Activated naive CD8-positive, alpha-beta T cell treated with anti-CD3 and anti-CD28 coated beads for 36 hours (primary cell): ENCODE measurements at regions not wholly inside any gene's neighbourhood (a gene's known extent, or its start where the extent isn't known, plus 50 kb on each side); places are given as distances from the start of the nearest gene placed in this dataset.

Experiments
- DNase-seq: peaks from one replicate; pipeline ENCODE4 v3.0.0; 2021
- H3K27ac Mint-ChIP-seq: one replicate; pipeline ENCODE4 v1.8.0; 2022; ENCODE audit warnings: mild to moderate bottlenecking, moderate library complexity, mixed read lengths
- H3K27me3 Mint-ChIP-seq: one replicate; pipeline ENCODE4 v1.8.0; 2022; ENCODE audit warnings: mild to moderate bottlenecking, mixed read lengths
- H3K36me3 Mint-ChIP-seq: one replicate; pipeline ENCODE4 v1.8.0; 2021; ENCODE audit warnings: mild to moderate bottlenecking, mixed read lengths
- H3K4me1 Mint-ChIP-seq: one replicate; pipeline ENCODE4 v1.8.0; 2021; ENCODE audit warnings: mixed read lengths
- H3K4me3 Mint-ChIP-seq: one replicate; pipeline ENCODE4 v1.8.0; 2022; ENCODE audit warnings: mild to moderate bottlenecking, moderate library complexity, mixed read lengths
- H3K9me3 Mint-ChIP-seq: one replicate; pipeline ENCODE4 v1.8.0; 2022; ENCODE audit warnings: mixed read lengths

GRCh38 chr9:134585746-134586706 lies 55.6 kb upstream of the COL5A1 start:
- H3K4me3 Mint-ChIP-seq: no peak overlapping the region
- DNase-seq: no peak
- no peaks in the 10 kb centered on the region for H3K4me1 Mint-ChIP-seq
- no peak overlapping the region for H3K27ac Mint-ChIP-seq
- no peaks in the 10 kb centered on the region for H3K36me3 Mint-ChIP-seq
- H3K27me3 Mint-ChIP-seq: peaks cover 10% of the 10 kb centered on the region
- peaks cover under 1% of the 10 kb centered on the region for H3K9me3 Mint-ChIP-seq

- Mint-ChIP-seq H3K27ac (no peak overlapping the region), H3K27me3 (peaks cover 10% of the 10 kb centered on the region), H3K9me3 (no peaks in the 10 kb centered on the region), H3K36me3 (no peaks in the 10 kb centered on the region), H3K4me1 (no peaks in the 10 kb centered on the region), H3K4me3 (no peak overlapping the region)
- DNase-seq: no peak
Observed at GRCh38 chr9:134589748-134590147, 51.9 kb upstream of the COL5A1 start.

DNA sequence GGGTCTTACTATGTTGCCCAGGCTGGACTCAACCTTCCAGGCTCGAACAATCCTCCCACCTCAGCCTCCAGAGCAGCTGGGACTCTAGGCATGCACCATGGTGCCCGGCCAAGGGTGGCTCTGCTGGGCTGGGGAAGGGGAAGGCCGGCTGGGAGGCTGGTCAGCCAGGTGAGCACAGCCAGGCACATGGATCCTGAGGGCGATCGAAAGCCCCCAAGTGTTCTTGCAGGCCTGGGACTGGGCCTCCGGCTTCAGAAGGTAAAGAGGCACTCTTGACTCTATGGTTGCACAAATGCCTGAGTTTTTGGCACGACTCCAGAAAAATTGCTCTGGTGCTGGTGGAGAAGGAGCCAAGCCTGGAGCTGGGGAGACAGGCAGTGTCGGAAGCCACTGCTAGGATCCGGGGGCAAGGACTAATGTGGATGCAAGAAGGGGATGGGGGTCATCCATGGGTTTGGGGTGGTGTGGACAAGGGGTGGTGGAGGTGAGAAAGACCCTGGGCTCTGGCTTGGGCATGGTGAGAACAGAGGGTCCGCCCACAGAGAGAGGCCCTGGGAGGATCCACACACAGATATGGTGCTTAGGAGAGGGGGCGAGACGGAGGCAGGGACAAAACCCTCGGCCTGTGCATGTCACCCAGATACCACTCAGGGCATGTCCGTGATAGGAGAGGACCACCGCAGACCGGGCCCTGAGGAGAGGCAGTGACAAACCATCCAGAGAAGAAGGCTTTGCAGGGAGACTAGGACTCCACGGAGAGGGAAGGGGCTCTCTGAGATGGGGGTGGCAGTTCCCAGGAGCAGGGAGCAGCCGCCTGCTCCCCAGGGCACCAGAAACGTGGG lies 51.1 kb upstream of the COL5A1 start:
- no peak for DNase-seq
- Mint-ChIP-seq H3K27ac (no peak overlapping the region), H3K9me3 (no peaks in the 10 kb centered on the region), H3K4me3 (no peak overlapping the region), H3K27me3 (peaks cover 8% of the 10 kb centered on the region), H3K36me3 (no peaks in the 10 kb centered on the region), H3K4me1 (no peaks in the 10 kb centered on the region)

GRCh38 chr9:134591082-134591571 lies 50.5 kb upstream of the COL5A1 start:
- Mint-ChIP-seq H3K9me3 (no peaks in the 10 kb centered on the region), H3K27me3 (peaks cover 4% of the 10 kb centered on the region), H3K4me3 (no peak overlapping the region), H3K4me1 (no peaks in the 10 kb centered on the region), H3K27ac (no peak overlapping the region), H3K36me3 (no peaks in the 10 kb centered on the region)
- no peak for DNase-seq

GRCh38 chr9:134591573-134591981 lies 50.0 kb upstream of the COL5A1 start:
- no peak overlapping the region for H3K4me3 Mint-ChIP-seq
- H3K9me3 Mint-ChIP-seq: no peaks in the 10 kb centered on the region
- no peaks in the 10 kb centered on the region for H3K36me3 Mint-ChIP-seq
- H3K27ac Mint-ChIP-seq: no peak overlapping the region
- no peaks in the 10 kb centered on the region for H3K4me1 Mint-ChIP-seq
- DNase-seq: no peak
- peaks cover 4% of the 10 kb centered on the region for H3K27me3 Mint-ChIP-seq
